GM12878 (cell line): ENCODE measurements at regions not wholly inside any gene's neighbourhood (a gene's known extent, or its start where the extent isn't known, plus 50 kb on each side); places are given as distances from the start of the nearest gene placed in this dataset.

Experiments used
- ATAC-seq: fragments of 200-7000 bp; cut with Tn5 transposase; 3 replicates; pipeline ENCODE4 v1.9.1; 2020; ENCODE audit warnings: mild to moderate bottlenecking, moderate library complexity
- BruUV-seq: library from RNA; stranded (reverse); fragments of 400-500 nt; replicated peaks from 2 replicates; lab custom pipeline; 2021; lab: Mats Ljungman, UMichigan
- CTCF ChIA-PET: fragments of 300-600 bp; sonication (Branson Sonifier 250); formaldehyde crosslinking; extraction: SDS; loops from one replicate; lab custom pipeline; 2021; ENCODE audit warnings: inconsistent platforms; lab: Yijun Ruan, JAX
- POLR2A ChIA-PET: fragments of 350-600 bp; formaldehyde crosslinking; extraction: SDS; loops from one replicate; lab custom pipeline; 2021; ENCODE audit warnings: inconsistent platforms; lab: Charles Lee
- RAD21 ChIA-PET: fragments of 300-600 bp; sonication (Branson Sonifier 250); formaldehyde crosslinking; loops from one replicate; lab custom pipeline; 2023; ENCODE audit warnings: antibody characterized with exemption; ENCODE audit not compliant: unreplicated experiment; lab: Charles Lee
- SMC1A ChIA-PET: fragments of 300-600 bp; sonication (Branson Sonifier 250); formaldehyde crosslinking; loops from one replicate; lab custom pipeline; 2023; ENCODE audit not compliant: unreplicated experiment, uncharacterized antibody; lab: Charles Lee
- DNase-seq: peaks from one replicate; pipeline ENCODE4 v3.0.0-alpha.2; 2011; ENCODE audit warnings: low read depth, low spot score
- FAIRE-seq: peaks from 3 replicates; lab custom pipeline; 2011; peaks lifted over from hg19 to GRCh38; lab: Jason Lieb, UNC
- H2AFZ ChIP-seq: 2 replicates; pipeline ENCODE4 v1.6.0; 2011; ENCODE audit warnings: low read depth, low read length, control low read depth; ENCODE audit not compliant: control insufficient read depth
- H3K27ac ChIP-seq: 2 replicates; pipeline ENCODE4 v1.5.1; 2011; ENCODE audit warnings: control low read depth; ENCODE audit not compliant: control insufficient read depth, insufficient read depth
- H3K27me3 ChIP-seq, 2 experiments: replicated peaks in 1 of 2; 2 replicates each; pipeline versions ENCODE4 v1.6.0 to v1.6.1; 2011; ENCODE audit warnings: low read length in 1 of 2; ENCODE audit not compliant: control insufficient read depth in 2 of 2, insufficient read depth in 2 of 2
- H3K36me3 ChIP-seq, 2 experiments: 2 replicates each; pipeline ENCODE4 v1.5.1; 2011; ENCODE audit warnings: low read length in 1 of 2; ENCODE audit not compliant: control insufficient read depth in 2 of 2, insufficient read depth in 2 of 2
- H3K4me1 ChIP-seq: 2 replicates; pipeline ENCODE4 v1.6.1; 2011; ENCODE audit warnings: mild to moderate bottlenecking, low read length, moderate library complexity, mixed read lengths; ENCODE audit not compliant: control insufficient read depth, insufficient read depth
- H3K4me2 ChIP-seq: 2 replicates; pipeline ENCODE4 v1.6.0; 2011; ENCODE audit warnings: control low read depth; ENCODE audit not compliant: control insufficient read depth, insufficient read depth
- H3K4me3 ChIP-seq: fragments of 200-600 bp; sonication (generic); 2 replicates; pipeline ENCODE4 v1.5.1; 2016
- H3K79me2 ChIP-seq: 2 replicates; pipeline ENCODE4 v1.6.0; 2011; ENCODE audit warnings: low read length; ENCODE audit not compliant: control insufficient read depth, insufficient read depth
- H3K9ac ChIP-seq: 2 replicates; pipeline ENCODE4 v1.8.0; 2011; ENCODE audit warnings: low read length, control low read depth, mixed read lengths; ENCODE audit not compliant: control insufficient read depth, insufficient read depth
- H3K9me3 ChIP-seq: replicated peaks from 3 replicates; pipeline ENCODE4 v1.5.1; 2011; ENCODE audit warnings: mild to moderate bottlenecking, low read length; ENCODE audit not compliant: control insufficient read depth, insufficient read depth
- H4K20me1 ChIP-seq: 2 replicates; pipeline ENCODE4 v1.6.0; 2011; ENCODE audit not compliant: control insufficient read depth, insufficient read depth
- ATF3 ChIP-seq: IDR thresholded peaks from 2 replicates; pipeline ENCODE4 v1.6.1; 2011; ENCODE audit warnings: low read depth, mild to moderate bottlenecking, low read length, moderate library complexity, borderline replicate concordance; ENCODE audit errors: extremely low read depth
- CBFB ChIP-seq: IDR thresholded peaks from 2 replicates; pipeline ENCODE4 v1.6.1; 2016; ENCODE audit warnings: antibody characterized with exemption, low read depth
- FOXM1 ChIP-seq: IDR thresholded peaks from 2 replicates; pipeline ENCODE4 v1.6.1; 2012; ENCODE audit warnings: low read depth, mild to moderate bottlenecking, inconsistent platforms, low read length, moderate library complexity
- HCFC1 ChIP-seq: fragments of 150-350 bp; IDR thresholded peaks from 2 replicates; pipeline ENCODE4 v1.6.1; 2014; ENCODE audit warnings: low read length
- IRF4 ChIP-seq: IDR thresholded peaks from 2 replicates; pipeline ENCODE4 v1.6.1; 2011; ENCODE audit warnings: low read depth, low read length
- JUNB ChIP-seq: IDR thresholded peaks from 2 replicates; pipeline ENCODE4 v1.6.1; 2016; ENCODE audit warnings: antibody characterized with exemption, mild to moderate bottlenecking
- PAX5 ChIP-seq: IDR thresholded peaks from 2 replicates; pipeline ENCODE4 v1.6.1; 2011; ENCODE audit warnings: low read depth, low read length, borderline replicate concordance
- RCOR1 ChIP-seq: conservative IDR thresholded peaks from 2 replicates; pipeline ENCODE4 v1.6.1; 2012; ENCODE audit warnings: low read depth, low read length, improper control_type of control experiment
- SREBF2 ChIP-seq: IDR thresholded peaks from 2 replicates; pipeline ENCODE4 v1.6.1; 2012; ENCODE audit warnings: mild to moderate bottlenecking, low read length
- TCF7 ChIP-seq: IDR thresholded peaks from 2 replicates; pipeline ENCODE4 v1.6.1; 2014; ENCODE audit warnings: antibody characterized with exemption, borderline replicate concordance
- YBX1 ChIP-seq: fragments of 450-650 bp; IDR thresholded peaks from 2 replicates; pipeline ENCODE4 v1.6.1; 2016; ENCODE audit warnings: antibody characterized with exemption
- ZBED1 ChIP-seq: IDR thresholded peaks from 2 replicates; pipeline ENCODE4 v1.6.1; 2016; ENCODE audit warnings: borderline replicate concordance
- ZBTB33 ChIP-seq: fragments of 450-650 bp; IDR thresholded peaks from 2 replicates; pipeline ENCODE4 v1.6.1; 2017; ENCODE audit warnings: mild to moderate bottlenecking
- ZNF207 ChIP-seq: fragments of 450-650 bp; IDR thresholded peaks from 2 replicates; pipeline ENCODE4 v1.6.1; 2014; ENCODE audit warnings: antibody characterized with exemption, mild to moderate bottlenecking, borderline replicate concordance
- ZNF687 ChIP-seq: fragments of 450-650 bp; IDR thresholded peaks from 2 replicates; pipeline ENCODE4 v1.6.1; 2017; ENCODE audit warnings: mild to moderate bottlenecking, moderate library complexity
- WGBS: methylation state at CpG from one replicate; pipeline ENCODE4 v1.1.6; 2016; ENCODE audit warnings: low lambda C conversion rate; ENCODE audit not compliant: insufficient replicate concordance, insufficient coverage; ENCODE audit errors: missing lambda C conversion rate; 5-methylcytosine and 5-hydroxymethylcytosine counted together
- in situ Hi-C: fragments of 300-500 bp; cut with MboI; formaldehyde crosslinking; loops from 9 replicates; pipeline ENCODE4 v1.14.3; 2018; ENCODE audit warnings: mixed read lengths
- intact Hi-C: fragments of 100-400 bp; cut with micrococcal nuclease; formaldehyde crosslinking; loops from one replicate; pipeline ENCODE4 v1.14.2; 2022; ENCODE audit not compliant: unreplicated experiment
- TF ChIP-seq, protein P1 (sequence below): fragments of 450-650 bp; IDR thresholded peaks from 2 replicates; pipeline ENCODE4 v1.6.1; 2017; ENCODE audit warnings: antibody characterized with exemption, mild to moderate bottlenecking, moderate library complexity

DNA sequence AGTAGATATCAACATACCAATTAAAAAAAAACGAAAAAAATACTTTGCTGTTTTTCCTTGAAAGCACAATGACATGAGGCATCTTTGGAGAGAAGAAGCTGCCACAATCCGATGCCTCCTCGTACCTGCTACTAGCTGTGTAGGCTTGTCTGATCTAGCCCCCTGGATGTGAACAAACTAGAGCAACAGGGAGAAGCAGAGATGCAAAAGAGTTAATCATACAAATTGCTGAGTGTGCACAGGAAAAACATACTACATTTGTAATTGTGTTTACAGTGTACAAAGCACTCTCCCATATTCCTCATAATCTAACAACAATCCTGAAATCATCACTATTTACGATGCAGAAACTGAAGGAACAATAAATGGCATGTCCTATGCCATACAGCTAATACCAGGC, 227.0 kb upstream of the CTNNB1 start (continued):
- TF ChIP-seq FOXM1 (no peak), RCOR1 (no peak), SREBF2 (no peak), TCF7 (no peak), ZNF207 (no peak), CBFB (no peak), ZBED1 (no peak), YBX1 (no peak)
- TF ChIP-seq, protein P1, sequence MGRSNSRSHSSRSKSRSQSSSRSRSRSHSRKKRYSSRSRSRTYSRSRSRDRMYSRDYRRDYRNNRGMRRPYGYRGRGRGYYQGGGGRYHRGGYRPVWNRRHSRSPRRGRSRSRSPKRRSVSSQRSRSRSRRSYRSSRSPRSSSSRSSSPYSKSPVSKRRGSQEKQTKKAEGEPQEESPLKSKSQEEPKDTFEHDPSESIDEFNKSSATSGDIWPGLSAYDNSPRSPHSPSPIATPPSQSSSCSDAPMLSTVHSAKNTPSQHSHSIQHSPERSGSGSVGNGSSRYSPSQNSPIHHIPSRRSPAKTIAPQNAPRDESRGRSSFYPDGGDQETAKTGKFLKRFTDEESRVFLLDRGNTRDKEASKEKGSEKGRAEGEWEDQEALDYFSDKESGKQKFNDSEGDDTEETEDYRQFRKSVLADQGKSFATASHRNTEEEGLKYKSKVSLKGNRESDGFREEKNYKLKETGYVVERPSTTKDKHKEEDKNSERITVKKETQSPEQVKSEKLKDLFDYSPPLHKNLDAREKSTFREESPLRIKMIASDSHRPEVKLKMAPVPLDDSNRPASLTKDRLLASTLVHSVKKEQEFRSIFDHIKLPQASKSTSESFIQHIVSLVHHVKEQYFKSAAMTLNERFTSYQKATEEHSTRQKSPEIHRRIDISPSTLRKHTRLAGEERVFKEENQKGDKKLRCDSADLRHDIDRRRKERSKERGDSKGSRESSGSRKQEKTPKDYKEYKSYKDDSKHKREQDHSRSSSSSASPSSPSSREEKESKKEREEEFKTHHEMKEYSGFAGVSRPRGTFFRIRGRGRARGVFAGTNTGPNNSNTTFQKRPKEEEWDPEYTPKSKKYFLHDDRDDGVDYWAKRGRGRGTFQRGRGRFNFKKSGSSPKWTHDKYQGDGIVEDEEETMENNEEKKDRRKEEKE = no peak

DNA sequence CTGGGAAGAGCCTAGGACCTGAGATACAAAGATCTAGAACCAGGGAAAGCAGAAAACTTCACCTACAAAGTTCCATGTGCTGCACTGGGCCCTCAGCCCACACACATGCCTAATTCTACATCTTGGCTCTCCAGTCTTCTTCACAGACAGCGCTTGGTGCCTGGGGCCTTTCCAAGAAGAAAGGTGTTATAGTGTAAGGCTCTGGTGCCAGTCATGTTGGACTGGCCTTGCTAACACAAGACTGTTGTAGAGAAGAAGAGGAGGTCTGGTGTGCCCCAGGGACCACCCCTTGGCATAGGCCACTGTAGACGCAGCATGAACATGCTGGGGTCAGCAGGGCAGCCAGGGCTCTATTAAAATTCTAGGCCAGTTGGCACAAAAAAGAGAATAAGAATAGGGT, 226.2 kb upstream of the CTNNB1 start:
- in situ Hi-C loops = no loop called here
- 100% methylated on average over 2 of the region's 2 CpGs for WGBS
- FAIRE-seq = no peak
- no peak for TF ChIP-seq IRF4
- TF ChIP-seq ATF3 = no peak
- no peak for TF ChIP-seq HCFC1
- TF ChIP-seq PAX5 = no peak
- no peak for TF ChIP-seq ZBTB33
- TF ChIP-seq JUNB = no peak
- TF ChIP-seq ZNF687 = no peak

More for the DNA sequence above, 226.2 kb upstream of the CTNNB1 start:
- Histone ChIP-seq H3K9ac (no peak overlapping the region), H3K9me3 (no peaks in the 10 kb centered on the region), H3K4me1 (peaks cover 31% of the 10 kb centered on the region), H3K36me3 (no peaks in the 10 kb centered on the region; a peak in 1 of 4 replicates), H3K79me2 (no peaks in the 10 kb centered on the region), H4K20me1 (no peaks in the 10 kb centered on the region), H3K4me2 (no peak overlapping the region), H3K27me3 (no peaks in the 10 kb centered on the region), H3K27ac (no peak overlapping the region), H2AFZ (no peak overlapping the region), H3K4me3 (no peak overlapping the region)
- RAD21 ChIA-PET = interaction anchor here (2.0 kb wide), 1 partner anchor 9 kb away, joined by 11 read pairs; no protein-coding TSS in a partner anchor
- intact Hi-C loops = loop anchor here (5.0 to 10.0 kb wide), 3 partner anchors 229 to 788 kb away; no protein-coding TSS in a partner anchor
- no TSS peak for BruUV-seq
- POLR2A ChIA-PET = interaction anchor here (2.0 kb wide), 1 partner anchor 11 kb away, joined by 5 read pairs; no protein-coding TSS in a partner anchor
- DNase-seq (no peak), ATAC-seq (no peak)
- SMC1A ChIA-PET = interaction anchor here (1.3 to 2.4 kb wide), 3 partner anchors 8 to 60 kb away, joined by 4 to 22 read pairs (median 5); no protein-coding TSS in a partner anchor
- CTCF ChIA-PET = interaction anchor here (2.6 to 2.7 kb wide), 2 partner anchors 12 to 23 kb away, joined by 10 read pairs; no protein-coding TSS in a partner anchor
